ENCODE measurements at regions not wholly inside any gene's neighbourhood (a gene's known extent, or its start where the extent isn't known, plus 50 kb on each side); places are given as distances from the start of the nearest gene placed in this dataset.

DNA sequence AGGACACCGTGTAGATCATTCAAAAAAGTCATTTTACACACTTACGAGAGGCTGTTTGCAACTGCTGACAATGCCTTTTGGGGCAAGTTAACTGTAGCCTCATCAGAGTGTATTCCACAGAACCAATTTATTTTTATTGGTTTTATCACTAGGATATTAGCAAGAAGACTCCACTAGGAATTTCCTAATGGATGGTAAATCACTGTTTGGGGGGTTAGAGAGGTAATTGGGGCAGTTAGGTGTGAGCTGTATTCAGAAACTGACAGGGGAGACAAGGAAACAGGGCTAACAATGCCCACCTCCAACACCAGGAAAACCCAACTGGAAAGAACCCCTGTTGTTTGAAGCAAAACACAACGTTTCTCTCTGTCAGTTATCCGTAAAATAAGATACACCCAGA, 383.0 kb upstream of the SHH start:
- no peak for TF ChIP-seq POLR2A (IDR thresholded peaks at IDR 0.05)
- TF ChIP-seq CTCF (IDR thresholded peaks at IDR 0.05): no peak
- TF ChIP-seq POLR2AphosphoS5 (IDR thresholded peaks at IDR 0.05): no peak

Data from breast epithelium (tissue), 3 donors.